ENCODE measurements at regions not wholly inside any gene's neighbourhood (a gene's known extent, or its start where the extent isn't known, plus 50 kb on each side); places are given as distances from the start of the nearest gene placed in this dataset.

DNA sequence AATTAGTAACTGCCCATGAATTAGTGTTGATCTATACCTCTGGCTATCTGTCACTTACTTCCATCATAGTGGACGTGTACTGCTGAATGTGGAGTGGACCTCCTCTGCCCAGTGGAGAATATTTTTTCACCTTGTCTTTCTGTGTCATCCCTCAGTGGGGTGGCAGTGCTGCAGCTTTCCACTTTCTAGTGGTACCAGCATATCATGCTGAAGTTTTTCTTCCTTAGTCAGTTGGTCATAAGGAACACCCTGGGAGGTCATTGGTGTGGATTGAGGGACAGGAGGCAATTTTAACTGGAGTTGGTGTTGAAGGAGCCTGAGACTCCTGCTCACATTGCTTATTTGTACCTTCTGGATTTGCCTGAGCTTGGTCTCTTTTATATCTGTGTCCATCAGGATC lies 151.7 kb upstream of the ANKH start:
- 61 to 88% (median 75%) methylated on average over 1 of the region's 1 CpG for WGBS, 4 donors
- no peaks in the 10 kb centered on the region for H3K4me1 ChIP-seq (replicated peaks in 1 of 2)
- DNase-seq: no peak
- H3K27me3 ChIP-seq: no peaks in the 10 kb centered on the region
- no peaks in the 10 kb centered on the region for H3K9me3 ChIP-seq (replicated peaks in 1 of 3)
- TF ChIP-seq, protein P1, sequence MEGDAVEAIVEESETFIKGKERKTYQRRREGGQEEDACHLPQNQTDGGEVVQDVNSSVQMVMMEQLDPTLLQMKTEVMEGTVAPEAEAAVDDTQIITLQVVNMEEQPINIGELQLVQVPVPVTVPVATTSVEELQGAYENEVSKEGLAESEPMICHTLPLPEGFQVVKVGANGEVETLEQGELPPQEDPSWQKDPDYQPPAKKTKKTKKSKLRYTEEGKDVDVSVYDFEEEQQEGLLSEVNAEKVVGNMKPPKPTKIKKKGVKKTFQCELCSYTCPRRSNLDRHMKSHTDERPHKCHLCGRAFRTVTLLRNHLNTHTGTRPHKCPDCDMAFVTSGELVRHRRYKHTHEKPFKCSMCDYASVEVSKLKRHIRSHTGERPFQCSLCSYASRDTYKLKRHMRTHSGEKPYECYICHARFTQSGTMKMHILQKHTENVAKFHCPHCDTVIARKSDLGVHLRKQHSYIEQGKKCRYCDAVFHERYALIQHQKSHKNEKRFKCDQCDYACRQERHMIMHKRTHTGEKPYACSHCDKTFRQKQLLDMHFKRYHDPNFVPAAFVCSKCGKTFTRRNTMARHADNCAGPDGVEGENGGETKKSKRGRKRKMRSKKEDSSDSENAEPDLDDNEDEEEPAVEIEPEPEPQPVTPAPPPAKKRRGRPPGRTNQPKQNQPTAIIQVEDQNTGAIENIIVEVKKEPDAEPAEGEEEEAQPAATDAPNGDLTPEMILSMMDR (IDR thresholded peaks at IDR 0.05): no peak
- no peak for TF ChIP-seq POLR2A (IDR thresholded peaks at IDR 0.05)
- H3K27ac ChIP-seq: no peak overlapping the region
- H3K4me3 ChIP-seq: no peak overlapping the region
- no peaks in the 10 kb centered on the region for H3K36me3 ChIP-seq (replicated peaks in 1 of 2)
- intact Hi-C loops (cut with DNase I): no loop called here

DNA sequence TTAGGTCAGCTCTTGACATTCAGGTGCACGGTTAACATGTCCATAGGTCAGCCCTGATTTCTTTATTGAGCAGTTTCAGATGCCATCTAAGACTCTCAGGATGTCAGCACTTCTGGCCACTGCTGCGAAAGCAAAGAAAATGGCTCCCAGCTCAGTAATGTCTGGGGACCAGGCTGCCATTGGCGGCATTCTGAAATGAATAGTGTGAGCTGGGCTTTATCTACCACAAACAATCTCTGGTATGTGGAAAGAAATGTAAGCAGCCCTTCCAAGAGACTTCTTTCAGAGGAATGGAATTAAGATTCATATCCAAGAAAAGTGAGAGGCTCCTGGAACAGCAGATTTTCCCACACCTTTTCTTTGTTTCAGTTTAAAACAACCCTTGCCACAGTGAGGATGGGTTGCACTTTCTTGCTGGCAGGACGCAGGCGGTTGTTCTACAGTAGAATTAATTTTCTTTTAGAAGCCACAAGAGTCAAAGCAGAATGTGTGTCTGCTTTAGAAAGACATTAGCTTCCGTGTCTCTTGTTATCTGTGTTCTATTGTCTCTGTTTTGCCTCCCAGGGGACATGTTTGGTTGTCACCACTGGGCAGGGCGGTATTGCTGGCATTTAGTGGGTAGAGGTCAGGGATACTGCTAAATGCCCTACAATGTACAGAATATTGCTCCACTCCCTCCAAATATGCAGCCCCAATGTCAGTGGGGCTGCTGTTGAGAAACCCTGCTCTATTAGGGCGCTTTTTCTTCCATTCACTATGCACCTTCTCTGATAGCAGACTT lies 149.9 kb upstream of the ANKH start:
- H3K4me1 ChIP-seq (replicated peaks in 1 of 2): no peaks in the 10 kb centered on the region
- DNase-seq: no peak
- TF ChIP-seq, protein P1 (IDR thresholded peaks at IDR 0.05): no peak
- no peak for TF ChIP-seq POLR2A (IDR thresholded peaks at IDR 0.05)
- 64 to 72% (median 68%) methylated on average over 8 of the region's 8 CpGs for WGBS, 4 donors
- H3K9me3 ChIP-seq (replicated peaks in 1 of 3): no peaks in the 10 kb centered on the region
- H3K4me3 ChIP-seq: no peak overlapping the region
- no peak overlapping the region for H3K27ac ChIP-seq
- no peaks in the 10 kb centered on the region for H3K27me3 ChIP-seq
- H3K36me3 ChIP-seq (replicated peaks in 1 of 2): no peaks in the 10 kb centered on the region
- intact Hi-C loops (cut with DNase I): no loop called here

DNA sequence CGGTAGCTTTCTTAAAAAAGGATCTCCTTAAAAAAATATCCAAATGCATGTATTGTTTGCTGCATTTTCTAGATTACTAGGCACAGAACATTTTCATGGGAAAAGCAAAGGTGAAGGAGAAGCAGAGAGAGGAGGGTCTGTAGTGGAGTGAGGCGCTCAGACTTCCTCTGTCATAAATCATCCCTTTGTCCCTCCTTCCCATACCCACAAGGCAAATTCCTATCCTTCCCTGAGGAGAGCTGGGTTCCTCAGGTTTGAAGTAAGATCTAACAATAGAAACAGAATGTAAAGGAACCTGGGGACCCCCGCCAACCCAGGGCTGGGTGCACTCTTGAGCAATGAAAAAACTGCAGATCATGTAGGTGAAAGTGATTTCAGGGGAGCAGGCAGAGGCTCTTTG lies 149.2 kb upstream of the ANKH start:
- H3K36me3 ChIP-seq (replicated peaks in 1 of 2): no peaks in the 10 kb centered on the region
- 87 to 93% (median 89%) methylated on average over 3 of the region's 3 CpGs for WGBS, 4 donors
- H3K27me3 ChIP-seq: no peaks in the 10 kb centered on the region
- H3K27ac ChIP-seq: no peak overlapping the region
- no peak overlapping the region for H3K4me3 ChIP-seq
- H3K9me3 ChIP-seq (replicated peaks in 1 of 3): no peaks in the 10 kb centered on the region
- TF ChIP-seq, protein P1 (IDR thresholded peaks at IDR 0.05): no peak
- TF ChIP-seq POLR2A (IDR thresholded peaks at IDR 0.05): no peak
- H3K4me1 ChIP-seq (replicated peaks in 1 of 2): no peaks in the 10 kb centered on the region
- intact Hi-C loops (cut with DNase I): no loop called here
- no peak for DNase-seq

DNA sequence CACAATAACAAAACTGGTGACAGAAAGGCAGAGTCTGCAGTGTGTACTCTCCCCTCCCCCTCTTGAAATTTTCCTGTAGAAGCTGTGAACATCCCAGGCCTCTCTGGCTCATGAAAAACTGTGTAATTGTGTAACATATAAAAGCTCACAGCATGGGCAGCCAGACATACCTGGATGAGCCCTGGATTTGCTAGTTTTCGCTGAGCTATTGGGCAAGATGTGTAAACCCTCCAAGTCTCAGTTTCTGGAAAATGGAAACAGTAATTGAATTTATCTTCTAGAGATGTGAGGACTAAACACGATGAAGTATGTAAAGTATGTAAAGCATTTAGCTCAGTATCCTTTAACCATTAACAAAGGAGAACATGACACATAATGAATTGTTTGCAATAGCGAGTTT lies 143.2 kb upstream of the ANKH start:
- H3K36me3 ChIP-seq (replicated peaks in 1 of 2): no peaks in the 10 kb centered on the region
- H3K4me1 ChIP-seq (replicated peaks in 1 of 2): peaks cover 0 to 3% of the 10 kb centered on the region in 2 donors
- no peak for TF ChIP-seq POLR2A (IDR thresholded peaks at IDR 0.05)
- TF ChIP-seq, protein P1 (IDR thresholded peaks at IDR 0.05): no peak
- no peak for DNase-seq
- H3K4me3 ChIP-seq: no peak overlapping the region
- WGBS, 4 donors: 49 to 58% (median 53%) methylated on average over 3 of the region's 3 CpGs
- intact Hi-C loops (cut with DNase I): loop anchor here in 1 of 2 donors (5.0 kb wide), 1 partner anchor 288 kb away; no protein-coding TSS in a partner anchor
- no peaks in the 10 kb centered on the region for H3K9me3 ChIP-seq (replicated peaks in 1 of 3)
- H3K27me3 ChIP-seq: no peaks in the 10 kb centered on the region
- H3K27ac ChIP-seq: no peak overlapping the region
